ENCODE measurements at regions not wholly inside any gene's neighbourhood (a gene's known extent, or its start where the extent isn't known, plus 50 kb on each side); places are given as distances from the start of the nearest gene placed in this dataset.

- no peak for TF ChIP-seq POLR2A (IDR thresholded peaks at IDR 0.05)
- TF ChIP-seq, protein P1, sequence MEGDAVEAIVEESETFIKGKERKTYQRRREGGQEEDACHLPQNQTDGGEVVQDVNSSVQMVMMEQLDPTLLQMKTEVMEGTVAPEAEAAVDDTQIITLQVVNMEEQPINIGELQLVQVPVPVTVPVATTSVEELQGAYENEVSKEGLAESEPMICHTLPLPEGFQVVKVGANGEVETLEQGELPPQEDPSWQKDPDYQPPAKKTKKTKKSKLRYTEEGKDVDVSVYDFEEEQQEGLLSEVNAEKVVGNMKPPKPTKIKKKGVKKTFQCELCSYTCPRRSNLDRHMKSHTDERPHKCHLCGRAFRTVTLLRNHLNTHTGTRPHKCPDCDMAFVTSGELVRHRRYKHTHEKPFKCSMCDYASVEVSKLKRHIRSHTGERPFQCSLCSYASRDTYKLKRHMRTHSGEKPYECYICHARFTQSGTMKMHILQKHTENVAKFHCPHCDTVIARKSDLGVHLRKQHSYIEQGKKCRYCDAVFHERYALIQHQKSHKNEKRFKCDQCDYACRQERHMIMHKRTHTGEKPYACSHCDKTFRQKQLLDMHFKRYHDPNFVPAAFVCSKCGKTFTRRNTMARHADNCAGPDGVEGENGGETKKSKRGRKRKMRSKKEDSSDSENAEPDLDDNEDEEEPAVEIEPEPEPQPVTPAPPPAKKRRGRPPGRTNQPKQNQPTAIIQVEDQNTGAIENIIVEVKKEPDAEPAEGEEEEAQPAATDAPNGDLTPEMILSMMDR (IDR thresholded peaks at IDR 0.05), result no peak
Measured at GRCh38 chr11:114921697-114922096, 243.4 kb downstream of the NXPE2 start.
